Aorta (tissue), 5 donors: ENCODE measurements at regions not wholly inside any gene's neighbourhood (a gene's known extent, or its start where the extent isn't known, plus 50 kb on each side); places are given as distances from the start of the nearest gene placed in this dataset.

Experiments used
- ATAC-seq: fragments of 200-7000 bp; cut with Tn5 transposase; one replicate; pipeline ENCODE4 v1.9.1; 2022; ENCODE audit warnings: moderate library complexity; ENCODE audit not compliant: low FRiP score
- DNase-seq, 2 donors: peaks; one replicate each; pipeline ENCODE4 v3.0.0-alpha.2; 2020
- H3K27ac ChIP-seq, 2 donors: one replicate each; pipeline ENCODE4 v1.5.1; 2013; ENCODE audit warnings: low read length in 2 of 2, mild to moderate bottlenecking in 2 of 2, moderate library complexity in 2 of 2, control low read depth in 1 of 2, inconsistent platforms in 1 of 2, low read depth in 1 of 2
- H3K27me3 ChIP-seq, 2 donors: one replicate each; pipeline ENCODE4 v1.6.1; 2013; ENCODE audit warnings: control low read depth in 1 of 2, low read length in 1 of 2, mild to moderate bottlenecking in 1 of 2, moderate library complexity in 1 of 2; ENCODE audit not compliant: insufficient read depth in 2 of 2, control insufficient read depth in 1 of 2
- H3K36me3 ChIP-seq, 2 donors: one replicate each; pipeline ENCODE4 v1.6.1; 2013; ENCODE audit warnings: control low read depth in 1 of 2, low read length in 1 of 2, mild to moderate bottlenecking in 1 of 2; ENCODE audit not compliant: insufficient read depth in 2 of 2, control insufficient read depth in 1 of 2
- H3K4me1 ChIP-seq, 2 donors: one replicate each; pipeline ENCODE4 v1.6.1; 2013; ENCODE audit warnings: low read length in 2 of 2, control low read depth in 1 of 2, mild to moderate bottlenecking in 1 of 2, moderate library complexity in 1 of 2; ENCODE audit not compliant: insufficient read depth in 2 of 2, control insufficient read depth in 1 of 2
- H3K4me3 ChIP-seq, 2 donors: one replicate each; pipeline ENCODE4 v1.5.1; 2013; ENCODE audit warnings: low read length in 2 of 2, control low read depth in 1 of 2, mild to moderate bottlenecking in 1 of 2
- H3K9me3 ChIP-seq: one replicate; pipeline ENCODE4 v1.6.1; 2013; ENCODE audit warnings: mild to moderate bottlenecking, low read length; ENCODE audit not compliant: control insufficient read depth
- WGBS, 2 donors: extraction: QIAGEN DNeasy Blood & Tissue Kit; methylation state at CpG; one replicate each; pipeline ENCODE4 v1.1.7; 2013; 5-methylcytosine and 5-hydroxymethylcytosine counted together
- intact Hi-C, 2 donors: fragments of 100-400 bp; cut with DNase I; formaldehyde crosslinking; loops; one replicate each; pipeline versions ENCODE4 v1.14.2 to v1.15.0; 2022
- donor health status: healthy with polysubstance abuse.
- donor health status: Bipolar disorder and iron deficiency.
- donor health status: DM: no; HTN: no; CAD: no.
- donor health status: DM: no; HTN: no; CAD: no.
- donor health status: DM: yes; HTN: yes; CAD: no.

- intact Hi-C loops = no loop called here
- WGBS, 2 donors = 96% methylated on average over 28 to 41 of the region's 41 CpGs
- no peak for DNase-seq
These were observed 90.2 kb upstream of the RPL38 start for GRCh38 chr17:74113326-74113725.

DNA sequence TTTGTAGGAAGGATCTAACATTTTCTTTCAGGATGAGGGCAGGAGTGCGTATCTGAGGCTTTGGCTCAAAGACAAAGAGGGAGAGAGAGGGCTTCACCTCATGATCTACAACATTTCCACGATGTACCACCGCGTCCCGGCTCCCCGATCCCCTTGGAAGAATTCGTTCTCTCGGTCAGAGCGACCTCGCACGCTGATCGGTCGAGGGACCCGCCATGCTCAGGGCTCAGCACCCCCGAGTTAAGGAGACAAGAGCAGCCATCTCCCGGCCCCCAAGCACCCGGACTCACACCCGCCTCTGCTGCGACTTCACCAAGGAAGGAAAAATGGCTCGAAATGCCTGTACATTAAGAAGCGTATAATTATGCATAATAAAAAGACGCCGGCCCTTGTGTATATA lies 89.5 kb upstream of the RPL38 start:
- WGBS, 2 donors = 31 to 52% methylated on average over 23 of the region's 23 CpGs

More at GRCh38 chr17:74113326-74113725, 90.2 kb upstream of the RPL38 start:
- Histone ChIP-seq H3K4me1 (no peaks in the 10 kb centered on the region), H3K4me3 (no peak overlapping the region), H3K27me3 (no peaks in the 10 kb centered on the region), H3K36me3 (no peaks in the 10 kb centered on the region), H3K9me3 (no peaks in the 10 kb centered on the region), H3K27ac (no peak overlapping the region)
- ATAC-seq = no peak

GRCh38 chr17:74114881-74115470 lies 88.5 kb upstream of the RPL38 start:
- no peaks in the 10 kb centered on the region for H3K36me3 ChIP-seq
- DNase-seq = no peak
- no peaks in the 10 kb centered on the region for H3K4me1 ChIP-seq
- no peak for ATAC-seq
- H3K27me3 ChIP-seq = no peaks in the 10 kb centered on the region
- intact Hi-C loops = no loop called here
- no peak overlapping the region for H3K4me3 ChIP-seq
- no peak overlapping the region for H3K27ac ChIP-seq
- WGBS, 2 donors = 57 to 67% methylated on average over 10 of the region's 10 CpGs
- H3K9me3 ChIP-seq = no peaks in the 10 kb centered on the region

More for the DNA sequence above, 89.5 kb upstream of the RPL38 start:
- no peaks in the 10 kb centered on the region for H3K4me1 ChIP-seq
- ATAC-seq (no peak), DNase-seq (no peak)
- intact Hi-C loops = no loop called here
- no peak overlapping the region for H3K27ac ChIP-seq
- no peaks in the 10 kb centered on the region for H3K27me3 ChIP-seq
- H3K4me3 ChIP-seq = no peak overlapping the region
- H3K9me3 ChIP-seq = no peaks in the 10 kb centered on the region
- H3K36me3 ChIP-seq = no peaks in the 10 kb centered on the region

- H3K36me3 ChIP-seq = no peaks in the 10 kb centered on the region
- intact Hi-C loops = no loop called here
- WGBS, 2 donors = 58 to 65% methylated on average over 7 of the region's 7 CpGs
- H3K4me1 ChIP-seq = no peaks in the 10 kb centered on the region
- no peaks in the 10 kb centered on the region for H3K9me3 ChIP-seq
- no peak for DNase-seq
- H3K4me3 ChIP-seq = no peak overlapping the region
- ATAC-seq = no peak
- no peaks in the 10 kb centered on the region for H3K27me3 ChIP-seq
- H3K27ac ChIP-seq = no peak overlapping the region
These were observed 87.9 kb upstream of the RPL38 start for GRCh38 chr17:74115586-74115985.

DNA sequence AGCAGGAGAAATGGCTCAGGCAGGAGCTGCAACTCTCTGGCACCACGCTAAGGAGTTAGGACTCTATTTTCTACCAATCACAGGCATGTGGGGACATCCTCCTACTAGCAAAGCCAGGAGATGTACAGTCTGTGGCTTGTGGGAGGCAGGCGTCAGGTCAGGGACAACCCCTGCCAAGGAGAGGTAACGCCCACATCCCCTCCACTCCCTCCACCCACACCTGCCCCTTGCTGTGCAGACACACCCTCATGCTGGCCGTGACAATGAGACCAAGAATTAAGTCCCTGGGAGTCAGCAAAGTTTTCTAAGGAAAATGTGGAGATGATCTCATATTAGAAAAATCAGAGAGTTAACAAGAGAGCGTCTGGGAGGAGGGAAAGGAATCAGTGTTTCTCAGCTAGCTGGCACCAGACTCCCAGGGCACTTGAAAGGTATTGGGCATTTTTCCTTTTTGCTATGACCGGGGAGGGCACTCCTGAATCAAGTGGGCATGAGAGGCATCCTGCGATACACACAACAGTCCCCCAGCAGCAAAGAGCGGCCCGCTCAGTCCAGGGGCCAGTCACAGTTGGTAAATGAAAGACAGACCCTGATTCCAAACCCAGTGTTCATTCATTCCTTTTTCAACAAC lies 87.3 kb upstream of the RPL38 start:
- 33 to 38% methylated on average over 9 of the region's 9 CpGs for WGBS, 2 donors
- no peaks in the 10 kb centered on the region for H3K9me3 ChIP-seq

GRCh38 chr17:74117087-74117698 lies 86.3 kb upstream of the RPL38 start:
- Histone ChIP-seq H3K36me3 (no peaks in the 10 kb centered on the region), H3K9me3 (no peaks in the 10 kb centered on the region), H3K4me1 (no peaks in the 10 kb centered on the region), H3K27ac (no peak overlapping the region), H3K27me3 (no peaks in the 10 kb centered on the region), H3K4me3 (no peak overlapping the region)
- intact Hi-C loops = no loop called here
- DNase-seq (no peak), ATAC-seq (no peak)
- 55 to 66% methylated on average over 21 of the region's 21 CpGs for WGBS, 2 donors

More for the DNA sequence above, 87.3 kb upstream of the RPL38 start:
- no peaks in the 10 kb centered on the region for H3K27me3 ChIP-seq
- intact Hi-C loops = no loop called here
- H3K4me3 ChIP-seq = no peak overlapping the region
- DNase-seq (no peak), ATAC-seq (no peak)
- no peak overlapping the region for H3K27ac ChIP-seq
- no peaks in the 10 kb centered on the region for H3K4me1 ChIP-seq
- no peaks in the 10 kb centered on the region for H3K36me3 ChIP-seq

DNA sequence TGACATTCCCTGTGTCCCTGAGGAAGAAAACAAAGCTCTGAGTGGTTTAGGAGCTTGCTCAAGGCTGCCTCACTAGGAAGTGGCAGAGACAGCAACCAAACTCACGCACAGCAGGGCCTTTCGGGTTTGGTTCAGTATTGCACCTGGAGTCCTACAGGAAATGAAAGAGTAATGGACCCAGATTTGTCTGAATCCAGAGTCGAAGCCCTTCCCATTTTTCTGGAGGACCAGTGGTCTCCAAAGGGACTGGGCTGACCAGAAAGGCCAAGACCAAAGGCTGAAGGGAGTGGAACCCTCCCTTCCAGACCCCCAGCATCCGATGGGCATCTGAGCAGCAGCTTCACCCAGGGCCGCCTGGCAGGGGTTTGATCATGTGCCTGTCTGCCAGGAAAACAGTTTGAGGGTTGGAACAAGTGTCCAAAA lies 85.5 kb upstream of the RPL38 start:
- intact Hi-C loops = no loop called here

DNA sequence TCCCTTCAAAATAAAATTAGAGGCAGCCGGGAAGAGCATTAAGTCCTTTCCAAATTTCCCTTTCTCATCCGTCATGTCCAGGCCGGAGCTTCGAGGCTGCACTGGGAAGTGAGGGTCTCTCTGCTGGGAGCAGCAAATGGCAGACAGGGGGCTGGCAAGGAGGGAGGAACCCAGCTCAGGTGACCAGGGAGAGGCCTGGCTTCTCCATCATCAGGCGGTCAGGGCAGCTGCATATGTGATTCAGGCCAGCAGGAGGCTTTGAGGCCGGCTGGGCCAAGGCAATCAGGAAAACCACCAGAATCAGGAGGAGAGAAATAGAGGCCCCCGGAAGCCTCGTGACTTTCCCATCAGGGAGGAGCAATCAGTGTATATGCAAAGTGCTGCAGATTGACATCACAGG lies 85.0 kb upstream of the RPL38 start:
- no peak for DNase-seq
- no peaks in the 10 kb centered on the region for H3K4me1 ChIP-seq
- H3K9me3 ChIP-seq = no peaks in the 10 kb centered on the region
- WGBS, 2 donors = 49 to 51% methylated on average over 8 of the region's 8 CpGs
- intact Hi-C loops = no loop called here
- H3K27ac ChIP-seq = no peak overlapping the region
- no peaks in the 10 kb centered on the region for H3K27me3 ChIP-seq
- no peak overlapping the region for H3K4me3 ChIP-seq
- H3K36me3 ChIP-seq = no peaks in the 10 kb centered on the region
- no peak for ATAC-seq

More for the DNA sequence above, 85.5 kb upstream of the RPL38 start:
- Histone ChIP-seq H3K4me1 (no peaks in the 10 kb centered on the region), H3K9me3 (no peaks in the 10 kb centered on the region), H3K27me3 (no peaks in the 10 kb centered on the region), H3K27ac (no peak overlapping the region), H3K4me3 (no peak overlapping the region), H3K36me3 (no peaks in the 10 kb centered on the region)
- WGBS, 2 donors = 63 to 64% methylated on average over 5 of the region's 5 CpGs
- DNase-seq = no peak
- no peak for ATAC-seq

DNA sequence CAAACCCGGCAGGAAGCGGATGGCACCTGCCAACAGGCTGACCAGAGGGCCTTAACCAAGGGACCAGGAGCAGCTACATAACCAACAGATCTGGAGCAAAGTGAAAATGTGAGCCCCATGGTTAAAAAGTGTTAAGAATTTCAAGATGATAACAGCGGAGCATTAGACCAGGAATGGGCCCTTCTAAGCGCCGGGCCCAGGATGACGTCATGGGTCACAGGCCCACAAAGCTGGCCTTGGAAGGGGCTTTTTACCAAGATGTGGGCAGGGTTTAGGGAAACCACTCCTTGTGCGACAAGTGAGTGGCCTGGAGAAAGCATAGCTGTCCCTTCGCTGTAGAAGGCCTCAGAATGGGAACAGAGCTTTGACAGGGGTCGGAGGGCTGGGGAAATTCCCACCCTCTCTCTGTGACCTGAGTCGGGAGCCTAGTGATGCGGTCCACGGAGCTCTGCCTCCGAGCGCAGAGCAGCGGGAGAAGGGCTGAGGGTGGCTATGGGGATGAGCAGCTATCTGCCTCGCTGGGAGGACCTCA lies 84.4 kb upstream of the RPL38 start:
- no peak overlapping the region for H3K27ac ChIP-seq
- DNase-seq = no peak
- no peak for ATAC-seq
- intact Hi-C loops = no loop called here
- WGBS, 2 donors = 83 to 84% methylated on average over 16 of the region's 16 CpGs
- no peaks in the 10 kb centered on the region for H3K4me1 ChIP-seq
- H3K9me3 ChIP-seq = no peaks in the 10 kb centered on the region
- H3K27me3 ChIP-seq = no peaks in the 10 kb centered on the region
- no peaks in the 10 kb centered on the region for H3K36me3 ChIP-seq
- H3K4me3 ChIP-seq = no peak overlapping the region
